ENCODE measurements at regions not wholly inside any gene's neighbourhood (a gene's known extent, or its start where the extent isn't known, plus 50 kb on each side); places are given as distances from the start of the nearest gene placed in this dataset.

- H3K27me3 Mint-ChIP-seq: no peaks in the 10 kb centered on the region
- no peak overlapping the region for H3K27ac Mint-ChIP-seq
- CTCF ChIA-PET: no interaction called here
- Histone ChIP-seq H3K9me3 (no peaks in the 10 kb centered on the region), H3K27ac (ENCODE audit: low read length) (no peak overlapping the region), H3K27me3 (replicated peaks in 1 of 2; ENCODE audit: control insufficient read depth in 2 of 2, extremely low read depth in 1 of 2, insufficient read depth in 2 of 2, low read length in 1 of 2) (peaks cover 0 to 2% of the 10 kb centered on the region in 2 experiments), H3K36me3 (ENCODE audit: control insufficient read depth in 2 of 2, extremely low read depth in 1 of 2, insufficient read depth in 1 of 2, low read length in 1 of 2) (no peaks in the 10 kb centered on the region), H3K4me3 (ENCODE audit: control insufficient read depth in 1 of 2, extremely low read depth in 1 of 2, low read length in 1 of 2) (no peak overlapping the region), H3K4me1 (ENCODE audit: control insufficient read depth in 1 of 2, extremely low read depth in 1 of 2, insufficient read depth in 2 of 2, low read length in 2 of 2) (no peaks in the 10 kb centered on the region)
- WGBS (ENCODE audit: insufficient coverage): 92% methylated on average over 2 of the region's 4 CpGs
- POLR2A ChIA-PET: no interaction called here
- ATAC-seq (replicated peaks in 1 of 4) (no peak), DNase-seq (no peak)
- no peaks in the 10 kb centered on the region for H3K36me3 Mint-ChIP-seq
- H3K4me3 Mint-ChIP-seq: no peak overlapping the region
- H3K9me3 Mint-ChIP-seq: peaks cover 4 to 5% (median 5%) of the 10 kb centered on the region in 3 donors
- no peaks in the 10 kb centered on the region for H3K4me1 Mint-ChIP-seq
Measured at GRCh38 chr2:47636176-47636575, 65.4 kb upstream of the KCNK12 start.

GRCh38 chr2:47632754-47633153 is 62.0 kb upstream of the KCNK12 start:
- POLR2A ChIA-PET: interaction anchor here (0.6 kb wide), 2 partner anchors 21 to 230 kb away, joined by 4 to 7 read pairs; partner anchors contain the start of gene MSH2 (in 1 of the 2)
- Mint-ChIP-seq H3K4me3 (no peak overlapping the region), H3K36me3 (no peaks in the 10 kb centered on the region)

GRCh38 chr2:47631792-47632398 is 61.1 kb upstream of the KCNK12 start:
- Mint-ChIP-seq H3K27ac (peak overlapping the region in 1 of 2 donors; percentile 43), H3K36me3 (no peaks in the 10 kb centered on the region), H3K4me1 (no peaks in the 10 kb centered on the region), H3K9me3 (no peaks in the 10 kb centered on the region), H3K27me3 (peaks cover 0 to 11% of the 10 kb centered on the region in 2 donors), H3K4me3 (no peak overlapping the region)
- H3K4me3 ChIP-seq (ENCODE audit: control insufficient read depth in 1 of 2, extremely low read depth in 1 of 2, low read length in 1 of 2): no peak overlapping the region
- H3K4me1 ChIP-seq (ENCODE audit: control insufficient read depth in 1 of 2, extremely low read depth in 1 of 2, insufficient read depth in 2 of 2, low read length in 2 of 2): no peaks in the 10 kb centered on the region
- no peaks in the 10 kb centered on the region for H3K36me3 ChIP-seq (ENCODE audit: control insufficient read depth in 2 of 2, extremely low read depth in 1 of 2, insufficient read depth in 1 of 2, low read length in 1 of 2)
- CTCF ChIA-PET: no interaction called here
- POLR2A ChIA-PET: interaction anchor here in 1 of 2 donors (0.6 kb wide), 1 partner anchor 156 kb away, joined by 3 read pairs; no protein-coding TSS in a partner anchor
- no peak for DNase-seq
- ATAC-seq (replicated peaks in 1 of 4): no peak
- H3K27ac ChIP-seq (ENCODE audit: low read length): no peak overlapping the region
- H3K9me3 ChIP-seq: no peaks in the 10 kb centered on the region
- WGBS (ENCODE audit: insufficient coverage): 94% methylated on average over 9 of the region's 12 CpGs
- H3K27me3 ChIP-seq (replicated peaks in 1 of 2; ENCODE audit: control insufficient read depth in 2 of 2, extremely low read depth in 1 of 2, insufficient read depth in 2 of 2, low read length in 1 of 2): peaks cover 0 to 6% of the 10 kb centered on the region in 2 experiments

More at GRCh38 chr2:47632754-47633153, 62.0 kb upstream of the KCNK12 start:
- CTCF ChIA-PET: no interaction called here
- DNase-seq (no peak), ATAC-seq (replicated peaks in 1 of 4) (no peak)
- Mint-ChIP-seq H3K27ac (no peak overlapping the region), H3K27me3 (peaks cover 0 to 7% of the 10 kb centered on the region in 2 donors), H3K9me3 (no peaks in the 10 kb centered on the region), H3K4me1 (no peaks in the 10 kb centered on the region)
- Histone ChIP-seq H3K9me3 (no peaks in the 10 kb centered on the region), H3K36me3 (ENCODE audit: control insufficient read depth in 2 of 2, extremely low read depth in 1 of 2, insufficient read depth in 1 of 2, low read length in 1 of 2) (no peaks in the 10 kb centered on the region), H3K27ac (ENCODE audit: low read length) (no peak overlapping the region), H3K4me3 (ENCODE audit: control insufficient read depth in 1 of 2, extremely low read depth in 1 of 2, low read length in 1 of 2) (no peak overlapping the region), H3K27me3 (replicated peaks in 1 of 2; ENCODE audit: control insufficient read depth in 2 of 2, extremely low read depth in 1 of 2, insufficient read depth in 2 of 2, low read length in 1 of 2) (no peaks in the 10 kb centered on the region), H3K4me1 (ENCODE audit: control insufficient read depth in 1 of 2, extremely low read depth in 1 of 2, insufficient read depth in 2 of 2, low read length in 2 of 2) (no peaks in the 10 kb centered on the region)
- WGBS (ENCODE audit: insufficient coverage): 67% methylated on average over 2 of the region's 3 CpGs

GRCh38 chr2:47631306-47631705 is 60.5 kb upstream of the KCNK12 start:
- no peak for ATAC-seq (replicated peaks in 1 of 4)
- Histone ChIP-seq H3K27me3 (replicated peaks in 1 of 2; ENCODE audit: control insufficient read depth in 2 of 2, extremely low read depth in 1 of 2, insufficient read depth in 2 of 2, low read length in 1 of 2) (peaks cover 0 to 6% of the 10 kb centered on the region in 2 experiments), H3K27ac (ENCODE audit: low read length) (no peak overlapping the region), H3K4me1 (ENCODE audit: control insufficient read depth in 1 of 2, extremely low read depth in 1 of 2, insufficient read depth in 2 of 2, low read length in 2 of 2) (no peaks in the 10 kb centered on the region), H3K9me3 (no peaks in the 10 kb centered on the region), H3K4me3 (ENCODE audit: control insufficient read depth in 1 of 2, extremely low read depth in 1 of 2, low read length in 1 of 2) (no peak overlapping the region), H3K36me3 (ENCODE audit: control insufficient read depth in 2 of 2, extremely low read depth in 1 of 2, insufficient read depth in 1 of 2, low read length in 1 of 2) (no peaks in the 10 kb centered on the region)
- H3K27ac Mint-ChIP-seq: no peak overlapping the region
- H3K36me3 Mint-ChIP-seq: no peaks in the 10 kb centered on the region
- 81% methylated on average over 6 of the region's 6 CpGs for WGBS (ENCODE audit: insufficient coverage)
- no peak overlapping the region for H3K4me3 Mint-ChIP-seq
- no peak for DNase-seq
- ChIA-PET POLR2A (interaction anchor here in 1 of 2 donors (0.6 kb wide), 1 partner anchor 157 kb away, joined by 3 read pairs; no protein-coding TSS in a partner anchor), CTCF (no interaction called here)
- H3K9me3 Mint-ChIP-seq: no peaks in the 10 kb centered on the region
- H3K27me3 Mint-ChIP-seq: peaks cover 2 to 11% of the 10 kb centered on the region in 2 donors
- no peaks in the 10 kb centered on the region for H3K4me1 Mint-ChIP-seq

- Mint-ChIP-seq H3K4me1 (no peaks in the 10 kb centered on the region), H3K9me3 (no peaks in the 10 kb centered on the region)
- no peak for ATAC-seq (replicated peaks in 1 of 4)
Measured at GRCh38 chr2:47629501-47630460, 59.0 kb upstream of the KCNK12 start.

GRCh38 chr2:47628904-47629303 is 58.1 kb upstream of the KCNK12 start:
- no peak overlapping the region for H3K27ac ChIP-seq (ENCODE audit: low read length)
- Mint-ChIP-seq H3K4me3 (no peak overlapping the region), H3K27me3 (peaks cover 11 to 14% of the 10 kb centered on the region in 2 donors), H3K9me3 (no peaks in the 10 kb centered on the region), H3K27ac (no peak overlapping the region), H3K36me3 (no peaks in the 10 kb centered on the region), H3K4me1 (no peaks in the 10 kb centered on the region)
- DNase-seq: no peak
- no peaks in the 10 kb centered on the region for H3K9me3 ChIP-seq
- no peaks in the 10 kb centered on the region for H3K36me3 ChIP-seq (ENCODE audit: control insufficient read depth in 2 of 2, extremely low read depth in 1 of 2, insufficient read depth in 1 of 2, low read length in 1 of 2)
- ChIA-PET POLR2A (no interaction called here), CTCF (no interaction called here)
- no peak overlapping the region for H3K4me3 ChIP-seq (ENCODE audit: control insufficient read depth in 1 of 2, extremely low read depth in 1 of 2, low read length in 1 of 2)
- ATAC-seq (replicated peaks in 1 of 4): no peak
- no peaks in the 10 kb centered on the region for H3K4me1 ChIP-seq (ENCODE audit: control insufficient read depth in 1 of 2, extremely low read depth in 1 of 2, insufficient read depth in 2 of 2, low read length in 2 of 2)
- peaks cover 0 to 6% of the 10 kb centered on the region in 2 experiments for H3K27me3 ChIP-seq (replicated peaks in 1 of 2; ENCODE audit: control insufficient read depth in 2 of 2, extremely low read depth in 1 of 2, insufficient read depth in 2 of 2, low read length in 1 of 2)
- WGBS (ENCODE audit: insufficient coverage): 83% methylated on average over 1 of the region's 3 CpGs

More at GRCh38 chr2:47629501-47630460, 59.0 kb upstream of the KCNK12 start:
- Mint-ChIP-seq H3K36me3 (no peaks in the 10 kb centered on the region), H3K27ac (no peak overlapping the region), H3K27me3 (peaks cover 11 to 14% of the 10 kb centered on the region in 2 donors), H3K4me3 (no peak overlapping the region)
- 79% methylated on average over 7 of the region's 7 CpGs for WGBS (ENCODE audit: insufficient coverage)
- no peak overlapping the region for H3K4me3 ChIP-seq (ENCODE audit: control insufficient read depth in 1 of 2, extremely low read depth in 1 of 2, low read length in 1 of 2)
- H3K27me3 ChIP-seq (replicated peaks in 1 of 2; ENCODE audit: control insufficient read depth in 2 of 2, extremely low read depth in 1 of 2, insufficient read depth in 2 of 2, low read length in 1 of 2): peaks cover 0 to 6% of the 10 kb centered on the region in 2 experiments
- ChIA-PET POLR2A (no interaction called here), CTCF (no interaction called here)
- DNase-seq: no peak
- H3K9me3 ChIP-seq: no peaks in the 10 kb centered on the region
- H3K4me1 ChIP-seq (ENCODE audit: control insufficient read depth in 1 of 2, extremely low read depth in 1 of 2, insufficient read depth in 2 of 2, low read length in 2 of 2): no peaks in the 10 kb centered on the region
- H3K36me3 ChIP-seq (ENCODE audit: control insufficient read depth in 2 of 2, extremely low read depth in 1 of 2, insufficient read depth in 1 of 2, low read length in 1 of 2): no peaks in the 10 kb centered on the region
- no peak overlapping the region for H3K27ac ChIP-seq (ENCODE audit: low read length)

Measured in T-cell (primary cell).